Upper lobe of left lung (tissue), 4 donors: ENCODE measurements at regions not wholly inside any gene's neighbourhood (a gene's known extent, or its start where the extent isn't known, plus 50 kb on each side); places are given as distances from the start of the nearest gene placed in this dataset.

Experiments
- EP300 ChIP-seq, 4 donors: sonication (generic); formaldehyde crosslinking; IDR thresholded peaks; one replicate each; pipeline ENCODE4 v1.5.1; 2017; ENCODE audit warnings: antibody characterized with exemption in 4 of 4, control low read depth in 2 of 4
- POLR2A ChIP-seq, 4 donors: fragments of 450-650 bp; IDR thresholded peaks; one replicate each; pipeline ENCODE4 v1.5.1; 2016 to 2017; ENCODE audit warnings: antibody characterized with exemption in 4 of 4, mild to moderate bottlenecking in 2 of 4
- TF ChIP-seq, protein P1 (sequence below), 6 experiments: fragments of 450-650 bp in 4 of 6; fragments of 200-600 bp in 2 of 6; sonication (generic) in 2 of 6; IDR thresholded peaks; one replicate each; pipeline ENCODE4 v1.5.1; 2016 to 2019; ENCODE audit warnings: antibody characterized with exemption in 6 of 6

DNA sequence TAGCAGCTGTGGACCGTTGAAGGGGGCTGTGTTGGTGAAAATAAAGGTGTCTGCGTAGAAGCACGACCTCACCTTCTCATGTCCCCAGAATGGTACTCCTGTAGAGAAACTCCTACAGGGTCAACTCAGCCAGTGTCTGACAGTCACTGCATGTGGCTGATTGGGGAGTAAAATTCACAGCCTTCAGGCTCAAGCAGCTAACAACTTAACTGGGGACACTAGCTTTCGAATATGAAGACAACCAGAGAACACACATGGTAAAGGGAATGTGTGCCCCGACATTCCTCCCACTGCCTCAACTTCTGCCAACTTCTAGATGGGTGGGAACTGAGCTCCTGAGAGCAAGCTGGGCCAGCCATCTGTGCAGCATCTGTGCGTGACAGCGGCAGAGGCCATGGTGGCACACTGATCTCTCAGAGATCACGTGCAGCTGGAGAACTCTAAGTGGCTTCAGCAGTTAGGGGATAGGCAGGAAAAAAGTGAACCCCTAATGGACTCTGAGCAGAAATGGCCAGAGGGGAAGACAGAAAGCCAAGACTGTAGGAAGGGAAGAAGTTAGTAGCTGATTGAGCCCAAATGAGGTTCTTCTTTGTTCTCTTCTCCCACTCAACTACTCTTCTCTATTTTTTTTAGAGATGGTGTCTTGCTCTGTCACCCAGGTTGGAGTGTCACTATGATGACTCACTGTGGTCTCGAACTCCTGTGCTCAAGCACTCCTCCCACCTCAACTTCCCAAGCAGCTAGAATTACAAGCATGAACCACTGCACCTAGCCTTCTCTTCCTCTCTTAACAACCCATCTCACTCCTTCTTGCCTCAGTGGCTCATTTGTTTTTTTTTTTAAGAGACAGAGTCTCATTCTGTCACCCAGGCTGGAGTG is 280.8 kb downstream of the ZEB1 start:
- no peak for TF ChIP-seq POLR2A (IDR thresholded peaks at IDR 0.05)
- TF ChIP-seq EP300 (IDR thresholded peaks at IDR 0.05) = no peak
- TF ChIP-seq, protein P1, sequence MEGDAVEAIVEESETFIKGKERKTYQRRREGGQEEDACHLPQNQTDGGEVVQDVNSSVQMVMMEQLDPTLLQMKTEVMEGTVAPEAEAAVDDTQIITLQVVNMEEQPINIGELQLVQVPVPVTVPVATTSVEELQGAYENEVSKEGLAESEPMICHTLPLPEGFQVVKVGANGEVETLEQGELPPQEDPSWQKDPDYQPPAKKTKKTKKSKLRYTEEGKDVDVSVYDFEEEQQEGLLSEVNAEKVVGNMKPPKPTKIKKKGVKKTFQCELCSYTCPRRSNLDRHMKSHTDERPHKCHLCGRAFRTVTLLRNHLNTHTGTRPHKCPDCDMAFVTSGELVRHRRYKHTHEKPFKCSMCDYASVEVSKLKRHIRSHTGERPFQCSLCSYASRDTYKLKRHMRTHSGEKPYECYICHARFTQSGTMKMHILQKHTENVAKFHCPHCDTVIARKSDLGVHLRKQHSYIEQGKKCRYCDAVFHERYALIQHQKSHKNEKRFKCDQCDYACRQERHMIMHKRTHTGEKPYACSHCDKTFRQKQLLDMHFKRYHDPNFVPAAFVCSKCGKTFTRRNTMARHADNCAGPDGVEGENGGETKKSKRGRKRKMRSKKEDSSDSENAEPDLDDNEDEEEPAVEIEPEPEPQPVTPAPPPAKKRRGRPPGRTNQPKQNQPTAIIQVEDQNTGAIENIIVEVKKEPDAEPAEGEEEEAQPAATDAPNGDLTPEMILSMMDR (IDR thresholded peaks at IDR 0.05) = no peak
